ENCODE measurements at regions not wholly inside any gene's neighbourhood (a gene's known extent, or its start where the extent isn't known, plus 50 kb on each side); places are given as distances from the start of the nearest gene placed in this dataset.
"Not testable (repeated sequence)": the region's sequence is repeated elsewhere in the genome, so short reads cannot be mapped to it uniquely, and the experiment has no call there.

DNA sequence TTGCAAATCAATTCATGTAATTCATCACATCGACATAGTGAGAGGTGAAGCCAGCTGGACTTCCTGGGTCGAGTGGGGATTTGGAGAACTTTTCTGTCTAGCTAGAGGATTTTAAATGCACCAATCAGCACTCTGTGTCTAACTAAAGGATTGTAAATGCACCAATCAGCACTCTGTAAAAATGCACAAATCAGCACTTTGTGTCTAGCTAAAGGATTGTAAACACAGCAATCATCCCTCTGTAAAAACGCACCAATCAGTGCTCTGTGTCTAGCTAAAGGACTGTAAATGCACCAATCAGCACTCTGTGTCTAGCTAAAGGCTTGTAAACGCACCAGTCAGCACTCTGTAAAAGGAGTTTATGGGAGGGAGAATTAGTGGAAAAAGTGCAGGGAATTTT is 454.0 kb upstream of the GRM7 start:
- TF ChIP-seq, protein P1, sequence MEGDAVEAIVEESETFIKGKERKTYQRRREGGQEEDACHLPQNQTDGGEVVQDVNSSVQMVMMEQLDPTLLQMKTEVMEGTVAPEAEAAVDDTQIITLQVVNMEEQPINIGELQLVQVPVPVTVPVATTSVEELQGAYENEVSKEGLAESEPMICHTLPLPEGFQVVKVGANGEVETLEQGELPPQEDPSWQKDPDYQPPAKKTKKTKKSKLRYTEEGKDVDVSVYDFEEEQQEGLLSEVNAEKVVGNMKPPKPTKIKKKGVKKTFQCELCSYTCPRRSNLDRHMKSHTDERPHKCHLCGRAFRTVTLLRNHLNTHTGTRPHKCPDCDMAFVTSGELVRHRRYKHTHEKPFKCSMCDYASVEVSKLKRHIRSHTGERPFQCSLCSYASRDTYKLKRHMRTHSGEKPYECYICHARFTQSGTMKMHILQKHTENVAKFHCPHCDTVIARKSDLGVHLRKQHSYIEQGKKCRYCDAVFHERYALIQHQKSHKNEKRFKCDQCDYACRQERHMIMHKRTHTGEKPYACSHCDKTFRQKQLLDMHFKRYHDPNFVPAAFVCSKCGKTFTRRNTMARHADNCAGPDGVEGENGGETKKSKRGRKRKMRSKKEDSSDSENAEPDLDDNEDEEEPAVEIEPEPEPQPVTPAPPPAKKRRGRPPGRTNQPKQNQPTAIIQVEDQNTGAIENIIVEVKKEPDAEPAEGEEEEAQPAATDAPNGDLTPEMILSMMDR (conservative IDR thresholded peaks at IDR 0.05; ENCODE audit: low read length): not testable (repeated sequence)
- not testable (repeated sequence) for TF ChIP-seq EZH2phosphoT487 (IDR thresholded peaks at IDR 0.05; ENCODE audit: borderline replicate concordance)

All from Loucy (cell line).